ENCODE measurements at regions not wholly inside any gene's neighbourhood (a gene's known extent, or its start where the extent isn't known, plus 50 kb on each side); places are given as distances from the start of the nearest gene placed in this dataset.

DNA sequence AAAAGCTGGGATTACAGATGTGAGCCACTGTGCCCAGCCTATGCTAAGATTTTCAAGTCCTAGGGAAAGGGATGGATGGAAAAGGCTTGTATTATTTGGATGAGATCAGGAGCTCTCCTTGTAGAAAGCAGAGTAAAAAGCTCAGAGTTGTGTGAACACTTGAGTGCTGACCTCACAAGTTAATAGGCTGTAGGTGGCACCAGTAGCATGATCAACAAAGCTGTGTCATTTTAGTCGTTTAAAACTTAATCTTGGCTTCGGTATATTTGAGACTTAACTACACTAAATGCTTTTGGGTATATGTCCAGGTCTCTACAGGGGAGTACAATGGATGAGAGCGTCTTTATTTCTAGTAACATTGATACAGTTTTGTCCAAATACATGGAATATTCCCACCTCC is 264.2 kb downstream of the TMEM38B start:
- Histone ChIP-seq H3K27ac (no peak overlapping the region), H3K27me3 (no peaks in the 10 kb centered on the region), H3K9me3 (no peaks in the 10 kb centered on the region), H3K4me3 (no peak overlapping the region), H3K36me3 (no peaks in the 10 kb centered on the region), H3K4me1 (no peaks in the 10 kb centered on the region)
- TF ChIP-seq, protein P1, sequence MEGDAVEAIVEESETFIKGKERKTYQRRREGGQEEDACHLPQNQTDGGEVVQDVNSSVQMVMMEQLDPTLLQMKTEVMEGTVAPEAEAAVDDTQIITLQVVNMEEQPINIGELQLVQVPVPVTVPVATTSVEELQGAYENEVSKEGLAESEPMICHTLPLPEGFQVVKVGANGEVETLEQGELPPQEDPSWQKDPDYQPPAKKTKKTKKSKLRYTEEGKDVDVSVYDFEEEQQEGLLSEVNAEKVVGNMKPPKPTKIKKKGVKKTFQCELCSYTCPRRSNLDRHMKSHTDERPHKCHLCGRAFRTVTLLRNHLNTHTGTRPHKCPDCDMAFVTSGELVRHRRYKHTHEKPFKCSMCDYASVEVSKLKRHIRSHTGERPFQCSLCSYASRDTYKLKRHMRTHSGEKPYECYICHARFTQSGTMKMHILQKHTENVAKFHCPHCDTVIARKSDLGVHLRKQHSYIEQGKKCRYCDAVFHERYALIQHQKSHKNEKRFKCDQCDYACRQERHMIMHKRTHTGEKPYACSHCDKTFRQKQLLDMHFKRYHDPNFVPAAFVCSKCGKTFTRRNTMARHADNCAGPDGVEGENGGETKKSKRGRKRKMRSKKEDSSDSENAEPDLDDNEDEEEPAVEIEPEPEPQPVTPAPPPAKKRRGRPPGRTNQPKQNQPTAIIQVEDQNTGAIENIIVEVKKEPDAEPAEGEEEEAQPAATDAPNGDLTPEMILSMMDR (IDR thresholded peaks at IDR 0.05) = no peak
- no peak for DNase-seq (ENCODE audit: low spot score)

DNA sequence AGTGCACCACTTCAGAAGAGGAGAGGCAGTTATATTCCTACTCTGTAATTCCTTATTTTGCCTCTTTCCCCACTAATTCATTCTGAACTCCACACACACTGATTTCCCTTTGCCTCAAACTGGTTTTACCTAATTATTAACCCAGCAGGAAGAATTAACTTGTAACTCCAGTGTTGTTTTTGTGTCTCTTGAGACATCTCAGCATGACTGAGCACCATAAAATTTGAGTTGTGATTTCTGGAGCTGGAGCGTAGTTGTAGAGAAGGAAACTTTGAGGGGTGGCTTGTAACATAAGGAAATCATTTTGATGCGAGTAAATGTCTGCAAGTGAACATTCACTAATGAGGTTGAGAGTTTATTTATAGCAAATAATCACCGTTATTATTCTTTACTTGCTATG is 265.2 kb downstream of the TMEM38B start:
- no peak for DNase-seq (ENCODE audit: low spot score)
- no peaks in the 10 kb centered on the region for H3K27me3 ChIP-seq
- TF ChIP-seq, protein P1 (IDR thresholded peaks at IDR 0.05) = no peak
- no peaks in the 10 kb centered on the region for H3K9me3 ChIP-seq
- H3K36me3 ChIP-seq = no peaks in the 10 kb centered on the region
- H3K4me3 ChIP-seq = no peak overlapping the region
- no peak overlapping the region for H3K27ac ChIP-seq
- no peaks in the 10 kb centered on the region for H3K4me1 ChIP-seq

DNA sequence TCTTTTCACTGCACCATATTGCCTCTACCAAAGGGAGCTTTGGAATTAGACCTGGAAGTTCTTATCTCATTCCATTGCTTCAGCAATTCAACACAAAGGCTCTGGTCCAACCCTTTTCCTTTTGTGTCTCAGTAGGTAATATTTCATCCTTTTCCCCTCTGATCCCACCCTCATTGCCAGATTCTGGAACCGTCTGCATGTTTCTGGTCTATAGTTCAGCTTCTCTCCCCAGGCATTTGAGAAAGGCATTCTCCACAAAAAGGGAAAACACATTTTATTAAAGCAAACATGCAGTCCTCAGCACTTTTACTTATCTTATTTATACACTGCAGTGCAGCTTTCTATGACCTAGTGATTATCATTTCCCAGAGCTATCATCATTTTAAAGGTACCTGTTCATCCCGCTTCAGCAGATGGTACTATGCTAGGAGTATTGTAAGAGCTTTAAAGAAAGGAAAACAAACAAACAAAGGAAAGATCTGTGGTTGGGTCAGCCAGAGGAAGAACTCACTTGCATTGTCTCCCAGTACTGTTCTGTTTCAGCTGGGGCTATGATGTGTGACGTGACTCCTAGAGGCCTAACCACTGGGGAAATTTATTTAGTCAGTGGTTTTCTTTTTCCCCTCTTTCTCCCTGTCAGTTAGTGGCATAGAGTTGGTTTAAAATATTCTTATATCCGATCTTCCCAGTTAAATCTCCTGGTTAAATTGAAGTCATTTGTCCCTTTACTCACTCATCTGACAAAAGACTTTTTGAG is 269.2 kb downstream of the TMEM38B start:
- Histone ChIP-seq H3K27ac (no peak overlapping the region), H3K4me1 (no peaks in the 10 kb centered on the region), H3K36me3 (no peaks in the 10 kb centered on the region), H3K9me3 (no peaks in the 10 kb centered on the region), H3K27me3 (no peaks in the 10 kb centered on the region), H3K4me3 (no peak overlapping the region)
- DNase-seq (ENCODE audit: low spot score) = no peak
- TF ChIP-seq, protein P1 (IDR thresholded peaks at IDR 0.05) = no peak

DNA sequence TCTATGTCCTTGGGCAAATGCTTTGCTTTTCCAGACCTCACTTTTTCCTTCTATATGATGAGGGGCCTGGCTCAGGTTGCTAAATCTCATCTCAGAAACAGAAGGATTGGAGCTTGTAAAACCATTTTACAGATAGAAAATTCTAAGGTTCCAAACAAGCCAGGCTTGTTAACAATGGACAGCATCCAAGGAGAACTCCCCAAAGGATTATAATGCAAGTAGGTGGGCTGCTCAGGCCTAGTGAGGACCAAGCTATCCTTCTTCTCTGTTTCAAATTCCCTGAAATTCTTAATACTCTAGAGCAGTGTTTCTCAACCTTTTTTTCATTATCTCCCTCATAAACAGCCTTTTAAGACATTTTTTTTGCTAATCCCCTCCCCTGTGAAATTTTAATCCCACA is 269.8 kb downstream of the TMEM38B start:
- Histone ChIP-seq H3K27me3 (no peaks in the 10 kb centered on the region), H3K9me3 (no peaks in the 10 kb centered on the region), H3K36me3 (no peaks in the 10 kb centered on the region), H3K4me1 (no peaks in the 10 kb centered on the region), H3K4me3 (no peak overlapping the region), H3K27ac (no peak overlapping the region)
- no peak for DNase-seq (ENCODE audit: low spot score)
- TF ChIP-seq, protein P1 (IDR thresholded peaks at IDR 0.05) = no peak

GRCh38 chr9:105966834-105967233 is 272.5 kb downstream of the TMEM38B start:
- DNase-seq (ENCODE audit: low spot score) = no peak

More at GRCh38 chr9:105966834-105967233, 272.5 kb downstream of the TMEM38B start:
- no peaks in the 10 kb centered on the region for H3K27me3 ChIP-seq
- H3K4me3 ChIP-seq = no peak overlapping the region
- no peaks in the 10 kb centered on the region for H3K4me1 ChIP-seq
- TF ChIP-seq, protein P1 (IDR thresholded peaks at IDR 0.05) = no peak
- no peak overlapping the region for H3K27ac ChIP-seq
- no peaks in the 10 kb centered on the region for H3K9me3 ChIP-seq
- H3K36me3 ChIP-seq = no peaks in the 10 kb centered on the region

Measured in right atrium auricular region (tissue), 2 donors.